ENCODE measurements at regions not wholly inside any gene's neighbourhood (a gene's known extent, or its start where the extent isn't known, plus 50 kb on each side); places are given as distances from the start of the nearest gene placed in this dataset.

GRCh38 chr4:187191676-187192075 is 468.0 kb upstream of the FAT1 start:
- TF ChIP-seq, protein P1, sequence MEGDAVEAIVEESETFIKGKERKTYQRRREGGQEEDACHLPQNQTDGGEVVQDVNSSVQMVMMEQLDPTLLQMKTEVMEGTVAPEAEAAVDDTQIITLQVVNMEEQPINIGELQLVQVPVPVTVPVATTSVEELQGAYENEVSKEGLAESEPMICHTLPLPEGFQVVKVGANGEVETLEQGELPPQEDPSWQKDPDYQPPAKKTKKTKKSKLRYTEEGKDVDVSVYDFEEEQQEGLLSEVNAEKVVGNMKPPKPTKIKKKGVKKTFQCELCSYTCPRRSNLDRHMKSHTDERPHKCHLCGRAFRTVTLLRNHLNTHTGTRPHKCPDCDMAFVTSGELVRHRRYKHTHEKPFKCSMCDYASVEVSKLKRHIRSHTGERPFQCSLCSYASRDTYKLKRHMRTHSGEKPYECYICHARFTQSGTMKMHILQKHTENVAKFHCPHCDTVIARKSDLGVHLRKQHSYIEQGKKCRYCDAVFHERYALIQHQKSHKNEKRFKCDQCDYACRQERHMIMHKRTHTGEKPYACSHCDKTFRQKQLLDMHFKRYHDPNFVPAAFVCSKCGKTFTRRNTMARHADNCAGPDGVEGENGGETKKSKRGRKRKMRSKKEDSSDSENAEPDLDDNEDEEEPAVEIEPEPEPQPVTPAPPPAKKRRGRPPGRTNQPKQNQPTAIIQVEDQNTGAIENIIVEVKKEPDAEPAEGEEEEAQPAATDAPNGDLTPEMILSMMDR (IDR thresholded peaks at IDR 0.05; ENCODE audit: insufficient read depth, low read length, poor library complexity, severe bottlenecking) = no peak
- TF ChIP-seq EZH2phosphoT487 (conservative IDR thresholded peaks at IDR 0.05; ENCODE audit: low read length) = no peak

Measured in SU-DHL-6 (cell line).